Activated effector memory CD4-positive, alpha-beta T cell treated with Interleukin-2 at 50 U/mL for 16 hours (primary cell): ENCODE measurements at regions not wholly inside any gene's neighbourhood (a gene's known extent, or its start where the extent isn't known, plus 50 kb on each side); places are given as distances from the start of the nearest gene placed in this dataset.

Experiments
- DNase-seq: peaks from one replicate; pipeline ENCODE4 v3.0.0-alpha.2; 2020

- DNase-seq, result no peak
These were observed 140.3 kb upstream of the SEL1L start for GRCh38 chr14:81673930-81674329.

- no peak for DNase-seq
These were observed 142.7 kb upstream of the SEL1L start for GRCh38 chr14:81676395-81676794.

GRCh38 chr14:81676879-81677278 is 143.2 kb upstream of the SEL1L start:
- DNase-seq, result no peak

GRCh38 chr14:81677736-81678135 is 144.1 kb upstream of the SEL1L start:
- no peak for DNase-seq

- DNase-seq, result no peak
These were observed 145.6 kb upstream of the SEL1L start for GRCh38 chr14:81679226-81679625.

DNA sequence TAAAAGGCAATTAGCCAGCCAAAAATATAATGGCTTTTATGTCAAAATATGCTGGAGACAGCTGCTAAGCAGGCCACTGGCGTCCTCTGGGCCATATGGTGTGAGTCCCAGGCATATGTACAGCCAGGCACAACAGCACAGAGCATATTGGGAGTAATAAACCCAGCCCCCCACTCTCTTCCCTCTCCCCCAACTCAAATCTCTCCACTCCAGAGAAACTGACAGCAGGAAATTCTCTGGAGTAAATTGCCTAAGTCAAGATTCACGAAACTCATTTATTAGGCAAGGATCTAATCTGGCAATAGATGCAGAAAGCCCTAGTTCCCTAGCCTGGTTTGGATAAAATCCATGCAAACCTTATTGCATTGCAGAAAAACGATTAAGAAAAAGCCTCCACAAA is 147.9 kb upstream of the SEL1L start:
- DNase-seq, result no peak

- no peak for DNase-seq
These were observed 148.5 kb upstream of the SEL1L start for GRCh38 chr14:81682134-81682533.

DNA sequence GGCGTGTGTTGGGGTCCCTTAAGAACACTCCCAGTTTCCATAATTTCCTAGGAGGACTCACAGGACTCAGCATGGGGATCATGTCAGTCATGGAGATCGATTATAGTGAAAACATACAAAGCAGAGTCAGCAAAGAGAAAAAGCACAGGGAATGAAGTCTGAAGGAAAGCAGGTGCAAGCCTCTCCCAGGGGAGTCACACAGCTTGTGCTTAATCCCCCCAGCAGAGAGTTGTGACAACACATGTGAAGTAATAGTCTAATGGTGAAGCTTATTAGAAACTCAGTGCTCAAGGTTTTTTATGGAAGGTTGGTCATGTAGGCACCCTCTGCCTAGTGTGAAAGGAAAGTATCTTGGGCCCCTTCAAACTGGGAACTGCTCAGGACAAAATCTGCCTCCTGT is 149.0 kb upstream of the SEL1L start:
- DNase-seq, result no peak

DNA sequence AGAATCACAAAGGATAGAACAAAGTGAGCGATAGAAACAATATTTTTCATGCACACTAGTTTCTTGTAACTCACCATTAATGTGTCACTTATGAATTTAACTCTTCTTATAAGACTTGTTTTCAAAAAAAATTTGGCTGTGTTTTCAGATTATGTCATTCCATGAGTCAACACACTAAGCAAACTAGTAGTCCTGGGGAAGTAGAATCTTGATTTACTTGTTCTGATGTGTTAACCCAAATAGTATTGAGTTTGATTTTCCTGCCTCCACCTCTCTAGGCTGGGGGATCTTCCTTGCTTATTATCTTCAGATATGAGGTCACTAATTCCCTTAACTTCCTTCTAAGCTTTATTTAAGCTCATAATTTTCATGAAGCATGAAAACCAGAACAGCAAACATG is 151.0 kb upstream of the SEL1L start:
- no peak for DNase-seq

GRCh38 chr14:81686512-81686911 is 152.9 kb upstream of the SEL1L start:
- DNase-seq, result no peak

DNA sequence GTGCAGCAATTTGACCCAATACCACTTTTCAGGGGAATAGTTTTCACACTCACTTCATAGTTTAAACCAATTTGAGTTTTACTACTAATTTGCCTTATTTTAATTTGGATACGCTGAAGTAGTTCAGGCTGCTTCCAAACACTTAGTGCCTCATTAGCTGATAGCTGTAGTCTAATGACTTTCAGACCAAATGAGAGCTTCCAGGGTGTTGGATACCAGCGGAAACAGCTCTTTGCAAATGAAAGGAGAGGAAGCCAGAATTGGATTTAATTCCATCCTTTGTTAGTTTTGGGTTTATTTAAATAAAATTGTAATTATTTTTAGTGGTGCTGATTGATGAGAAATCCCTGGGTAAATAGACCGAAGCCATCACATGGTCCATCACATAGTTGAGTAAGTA is 158.3 kb upstream of the SEL1L start:
- DNase-seq, result no peak

DNA sequence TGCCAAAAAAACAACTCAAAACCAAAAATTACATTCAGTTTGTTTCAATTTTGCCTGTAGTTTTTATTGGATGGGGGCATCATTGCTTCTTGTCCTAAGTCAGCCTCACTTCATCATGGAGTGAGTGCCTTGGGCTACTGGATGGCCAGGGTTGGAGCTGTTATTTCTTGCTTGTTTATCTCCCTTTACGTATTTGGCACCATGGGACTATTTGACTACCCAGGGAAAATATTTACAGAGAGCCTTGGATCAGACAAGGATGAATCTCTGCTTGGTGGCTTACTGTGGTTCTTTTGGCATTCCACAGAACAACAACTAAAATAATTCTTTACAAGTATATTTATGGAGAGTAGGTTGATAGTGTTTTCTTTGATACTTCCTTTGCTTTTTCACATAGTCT is 160.8 kb upstream of the SEL1L start:
- no peak for DNase-seq

- no peak for DNase-seq
These were observed 176.0 kb upstream of the SEL1L start for GRCh38 chr14:81709681-81710080.

GRCh38 chr14:81710232-81710845 is 176.7 kb upstream of the SEL1L start:
- no peak for DNase-seq

DNA sequence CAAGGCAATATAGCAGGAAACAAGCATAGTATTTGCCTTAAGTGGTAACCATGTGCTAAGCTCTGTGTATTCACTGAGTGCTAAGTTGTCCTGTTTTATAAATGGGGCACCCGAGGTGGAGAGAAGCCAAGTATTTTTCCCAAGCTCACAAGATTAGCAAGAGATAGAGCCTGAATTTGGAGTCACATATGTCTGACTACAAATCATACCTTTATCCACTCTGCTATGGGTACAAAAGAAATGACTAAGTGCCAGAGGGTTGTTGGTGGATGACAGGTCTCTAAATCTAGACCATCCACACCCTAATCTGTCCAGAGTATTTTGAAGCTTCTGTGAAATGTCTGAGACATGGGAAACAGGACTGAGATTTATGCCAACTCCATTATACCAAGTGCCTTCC is 182.1 kb upstream of the SEL1L start:
- DNase-seq, result no peak

DNA sequence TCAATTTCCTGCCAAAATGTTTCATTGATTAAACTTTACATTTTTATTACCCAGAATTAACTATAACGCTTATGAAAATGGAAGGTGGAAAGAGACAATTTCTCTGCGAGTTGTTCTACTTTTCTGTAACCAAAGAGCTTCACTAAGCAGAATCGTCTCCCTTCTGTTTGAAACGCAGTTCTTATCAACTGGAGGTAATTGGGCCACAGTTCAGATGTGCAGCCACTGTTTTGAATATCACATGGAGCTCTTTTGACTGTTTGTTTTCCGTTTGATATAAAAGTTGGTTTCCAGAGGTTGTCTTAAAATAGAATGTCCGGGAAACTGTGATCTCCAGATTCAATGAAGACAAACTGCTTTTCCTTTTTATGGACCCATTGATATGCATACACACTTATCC is 183.3 kb upstream of the SEL1L start:
- DNase-seq, result no peak

GRCh38 chr14:81723956-81724355 is 190.3 kb upstream of the SEL1L start:
- no peak for DNase-seq

DNA sequence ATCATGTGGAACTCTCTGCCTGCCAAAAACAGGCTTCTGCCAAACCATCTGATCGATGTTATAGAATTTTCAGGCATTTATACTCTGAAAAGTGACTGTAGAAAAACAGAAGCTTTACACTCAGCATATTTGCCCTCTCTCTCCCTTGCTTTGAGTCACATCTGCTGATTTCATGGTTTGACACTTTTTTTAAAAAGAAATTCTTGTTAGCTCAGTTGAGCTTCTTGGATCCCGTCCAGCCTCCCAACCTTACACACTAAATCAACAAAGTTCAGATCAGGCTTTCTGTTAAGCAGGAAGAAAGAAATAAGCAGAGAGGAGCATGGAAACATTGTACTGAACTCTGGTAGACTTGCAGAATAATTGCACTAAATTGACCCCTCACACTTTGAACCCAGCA is 193.6 kb upstream of the SEL1L start:
- DNase-seq, result no peak

- no peak for DNase-seq
These were observed 194.8 kb upstream of the SEL1L start for GRCh38 chr14:81728447-81728846.

DNA sequence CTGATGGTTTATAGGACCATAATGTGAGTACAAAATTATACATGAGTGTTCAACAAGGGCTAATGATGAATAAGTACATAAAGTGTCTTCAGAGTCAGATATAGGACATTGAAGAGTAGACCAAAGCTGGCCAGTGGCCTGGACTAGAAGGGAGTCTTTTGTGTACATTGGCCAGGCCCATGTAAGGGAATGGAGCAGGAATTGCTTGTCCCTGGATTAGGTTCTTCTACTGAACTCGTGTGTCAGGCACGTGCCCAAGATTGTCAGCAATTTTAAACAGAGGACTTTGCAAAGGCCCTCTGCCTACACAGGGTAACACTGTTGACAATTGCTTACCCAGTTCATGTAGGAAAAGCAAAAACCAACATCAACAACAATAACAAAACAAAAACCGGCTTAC is 196.0 kb upstream of the SEL1L start:
- DNase-seq, result no peak

DNA sequence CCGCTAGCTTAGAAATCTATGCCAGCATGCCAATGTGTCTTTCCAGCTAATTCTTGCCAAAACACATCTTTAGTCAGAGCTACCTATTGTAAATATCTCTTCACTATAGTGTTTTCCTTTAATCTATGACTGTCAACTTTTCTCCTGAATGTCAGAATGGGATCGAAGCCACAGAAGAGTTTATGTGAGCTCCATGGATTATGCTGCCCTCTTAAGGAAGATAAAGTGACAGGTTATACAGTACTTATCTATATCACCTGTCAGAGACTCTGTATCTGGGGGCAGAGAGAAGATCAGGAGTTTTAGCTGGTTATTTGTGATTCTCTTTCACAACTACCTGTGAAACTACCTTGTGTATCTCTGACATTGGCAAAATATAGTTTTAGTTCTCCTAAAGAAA is 204.3 kb upstream of the SEL1L start:
- no peak for DNase-seq

- no peak for DNase-seq
These were observed 205.4 kb upstream of the SEL1L start for GRCh38 chr14:81738946-81739659.

DNA sequence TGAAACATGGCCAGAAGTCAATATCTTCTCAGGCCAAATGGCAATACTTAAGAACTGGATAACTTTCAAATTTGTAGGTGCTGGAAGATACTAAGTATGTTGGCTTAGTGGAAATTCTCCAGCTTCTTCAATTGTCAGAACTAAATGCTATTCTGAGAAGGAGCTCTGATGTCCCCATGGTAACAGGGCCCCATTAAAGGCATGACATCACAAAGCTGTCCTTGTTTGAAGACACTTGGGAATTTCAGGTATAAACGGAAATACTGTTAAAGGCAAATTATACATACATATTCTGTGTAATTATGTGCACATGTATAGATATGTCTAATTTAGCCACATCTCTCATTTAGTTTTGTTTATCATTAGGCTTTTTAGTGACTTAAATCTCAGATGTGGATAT is 210.0 kb upstream of the SEL1L start:
- DNase-seq, result no peak

DNA sequence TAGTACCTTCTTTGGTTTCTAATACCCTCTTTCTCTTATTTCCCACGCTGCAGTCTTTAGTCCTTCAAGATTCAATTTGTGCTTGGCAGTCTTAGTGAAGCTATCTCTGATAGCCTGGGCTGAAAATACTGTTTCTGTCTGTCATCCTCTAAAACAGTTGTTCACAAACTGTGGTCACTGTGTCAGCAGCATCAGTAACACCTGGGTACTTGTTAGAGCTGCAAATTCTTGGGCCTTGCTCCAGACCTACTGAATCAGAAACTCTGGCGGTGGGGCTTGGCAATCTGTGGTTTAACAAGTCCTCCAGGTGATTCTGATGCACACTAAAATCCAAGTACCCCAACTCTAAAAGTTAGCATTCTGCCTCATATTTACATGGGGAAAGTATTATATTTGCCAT is 217.5 kb upstream of the SEL1L start:
- no peak for DNase-seq

DNA sequence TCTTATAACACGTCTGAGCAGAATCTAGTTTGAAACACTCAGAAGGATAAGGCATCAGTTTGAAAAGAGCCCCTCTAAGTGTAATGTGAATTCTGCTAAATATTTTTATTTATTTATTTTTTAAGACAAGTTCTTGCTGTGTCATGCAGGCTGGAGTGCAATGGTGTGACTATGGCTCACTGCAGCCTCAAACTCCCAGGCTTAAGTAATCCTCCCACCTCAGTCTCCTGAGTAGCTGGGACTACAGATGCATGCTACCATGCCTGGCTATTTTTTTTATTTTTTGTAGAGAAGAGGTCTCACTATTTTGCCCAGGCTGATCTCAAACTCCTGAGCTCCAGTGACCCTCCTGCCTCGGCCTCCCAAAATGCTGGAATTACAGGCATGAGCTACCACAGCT is 225.9 kb upstream of the SEL1L start:
- no peak for DNase-seq
